ENCODE measurements at regions not wholly inside any gene's neighbourhood (a gene's known extent, or its start where the extent isn't known, plus 50 kb on each side); places are given as distances from the start of the nearest gene placed in this dataset.

DNA sequence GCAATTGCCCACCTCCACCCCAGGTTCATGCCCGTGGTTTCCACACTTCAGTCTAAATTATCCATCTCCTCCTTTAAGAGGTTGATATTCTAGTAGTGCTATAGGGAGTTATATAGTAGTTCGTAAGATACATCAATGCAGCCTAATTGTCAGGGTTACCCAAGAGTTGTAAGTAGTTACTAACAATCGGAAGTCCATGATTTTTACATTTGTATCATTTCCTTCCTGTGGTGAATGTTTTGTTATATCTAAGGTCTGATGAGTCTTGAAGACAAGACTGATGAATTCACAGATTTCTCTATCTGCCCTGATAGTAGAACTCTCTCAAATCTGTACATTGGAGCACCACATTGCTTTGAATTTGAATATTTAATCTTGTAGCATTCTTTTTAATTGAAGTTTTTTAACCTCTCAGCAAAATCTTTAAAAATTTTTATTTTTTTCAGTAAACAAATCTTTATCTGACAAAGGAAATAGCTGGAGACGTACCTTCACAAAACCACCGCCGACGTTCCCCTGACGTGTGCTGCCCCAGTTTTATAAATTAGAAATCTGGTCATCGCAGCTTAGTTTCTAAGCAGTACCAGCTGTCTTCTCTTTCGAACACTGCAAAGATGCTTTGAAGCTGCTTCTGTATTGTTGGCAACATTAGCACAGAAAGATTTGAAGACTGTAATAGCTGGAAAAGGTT lies 264.5 kb downstream of the SOCS6 start:
- TF ChIP-seq YY1 (IDR thresholded peaks at IDR 0.05; ENCODE audit: insufficient read depth, insufficient read length) (no peak), ZNF274 (IDR thresholded peaks at IDR 0.05; ENCODE audit: low read depth, low read length) (no peak), SUZ12 (IDR thresholded peaks at IDR 0.05; ENCODE audit: extremely low read depth, insufficient read depth, insufficient read length) (no peak)
